GM12878 (cell line): ENCODE measurements at regions not wholly inside any gene's neighbourhood (a gene's known extent, or its start where the extent isn't known, plus 50 kb on each side); places are given as distances from the start of the nearest gene placed in this dataset.
A peak's percentile ranks its signal among the peaks of the same experiment; 100 is the strongest.

ENCODE experiments used
- CBX5 ChIP-seq: sonication (generic); IDR thresholded peaks from 2 replicates; pipeline ENCODE4 v1.6.1; 2016; ENCODE audit warnings: low read depth, moderate library complexity, mild to moderate bottlenecking, inconsistent platforms
- CUX1 ChIP-seq: IDR thresholded peaks from 2 replicates; pipeline ENCODE4 v1.6.1; 2012; ENCODE audit warnings: improper control_type of control experiment, low read depth, low read length; ENCODE audit not compliant: insufficient replicate concordance
- EGR1 ChIP-seq, 2 experiments: IDR thresholded peaks; 1 replicate in 1 of 2; 2 replicates in 1 of 2; pipeline ENCODE4 v1.6.1; 2011 to 2012; ENCODE audit warnings: low read depth in 2 of 2, low read length in 2 of 2, borderline replicate concordance in 1 of 2, mild to moderate bottlenecking in 1 of 2, moderate library complexity in 1 of 2
- GABPA ChIP-seq: IDR thresholded peaks from 2 replicates; pipeline ENCODE4 v1.6.1; 2014; ENCODE audit warnings: antibody characterized with exemption, low read depth, mild to moderate bottlenecking, inconsistent platforms
- IKZF1 ChIP-seq: fragments of 450-650 bp; conservative IDR thresholded peaks from 2 replicates; pipeline ENCODE4 v1.6.1; 2017; ENCODE audit warnings: antibody characterized with exemption, mild to moderate bottlenecking
- MTA2 ChIP-seq: fragments of 450-650 bp; IDR thresholded peaks from 2 replicates; pipeline ENCODE4 v1.6.1; 2016; ENCODE audit warnings: low read depth, mild to moderate bottlenecking, moderate library complexity
- MTA3 ChIP-seq: IDR thresholded peaks from 2 replicates; pipeline ENCODE4 v1.6.1; 2012; ENCODE audit warnings: low read length, inconsistent platforms, borderline replicate concordance
- NFYA ChIP-seq: IDR thresholded peaks from 2 replicates; pipeline ENCODE4 v1.6.1; 2011; ENCODE audit warnings: low read depth, mild to moderate bottlenecking, low read length, improper control_type of control experiment, borderline replicate concordance
- NR2C2 ChIP-seq: IDR thresholded peaks from 2 replicates; pipeline ENCODE4 v1.6.1; 2011; ENCODE audit warnings: borderline replicate concordance, low read depth; ENCODE audit not compliant: control insufficient read depth, insufficient read length
- NR2F1 ChIP-seq: fragments of 450-650 bp; conservative IDR thresholded peaks from 2 replicates; pipeline ENCODE4 v1.6.1; 2017; ENCODE audit warnings: mild to moderate bottlenecking
- POLR2AphosphoS5 ChIP-seq: IDR thresholded peaks from 2 replicates; pipeline ENCODE4 v1.6.1; 2011; ENCODE audit warnings: mild to moderate bottlenecking, low read length, inconsistent platforms
- RELA ChIP-seq: fragments of 450-650 bp; IDR thresholded peaks from 2 replicates; pipeline ENCODE4 v1.8.0; 2014; ENCODE audit warnings: borderline replicate concordance; ENCODE audit not compliant: partially characterized antibody
- SKIL ChIP-seq: fragments of 450-650 bp; IDR thresholded peaks from 2 replicates; pipeline ENCODE4 v1.6.1; 2017; ENCODE audit warnings: mild to moderate bottlenecking, low read depth, inconsistent platforms; ENCODE audit not compliant: poor library complexity, severe bottlenecking
- SPI1 ChIP-seq: IDR thresholded peaks from 2 replicates; pipeline ENCODE4 v1.6.1; 2011; ENCODE audit warnings: low read depth, mild to moderate bottlenecking, low read length, moderate library complexity, borderline replicate concordance; ENCODE audit not compliant: insufficient read depth
- USF2 ChIP-seq: IDR thresholded peaks from 2 replicates; pipeline ENCODE4 v1.6.1; 2011; ENCODE audit warnings: low read depth, low read length, improper control_type of control experiment, borderline replicate concordance
- WRNIP1 ChIP-seq: IDR thresholded peaks from 2 replicates; pipeline ENCODE4 v1.6.1; 2011; ENCODE audit warnings: low read depth, low read length, improper control_type of control experiment, borderline replicate concordance
- ZNF622 ChIP-seq: fragments of 450-650 bp; IDR thresholded peaks from 2 replicates; pipeline ENCODE4 v1.6.1; 2017; ENCODE audit warnings: mild to moderate bottlenecking, inconsistent platforms

- no peak for TF ChIP-seq USF2
- no peak for TF ChIP-seq RELA
- no peak for TF ChIP-seq ZNF622
- TF ChIP-seq WRNIP1 = no peak
- no peak for TF ChIP-seq EGR1 (IDR thresholded peaks at IDR 0.05; ENCODE audit: borderline replicate concordance in 1 of 2, low read depth in 2 of 2, low read length in 2 of 2)
- TF ChIP-seq NR2C2 = no peak
- peak; percentile 57 for TF ChIP-seq NR2F1
- TF ChIP-seq IKZF1 = peak; percentile 51
- peak; percentile 93 for TF ChIP-seq SPI1
- TF ChIP-seq CUX1 = peak; percentile 41
- TF ChIP-seq CBX5 = no peak
- peak; percentile 100 for TF ChIP-seq MTA2
- no peak for TF ChIP-seq NFYA
- TF ChIP-seq MTA3 = no peak
- no peak for TF ChIP-seq GABPA
- TF ChIP-seq POLR2AphosphoS5 = no peak
- no peak for TF ChIP-seq SKIL
Observed at GRCh38 chr10:105827133-105827532, 1186.0 kb downstream of the SORCS3 start (continued).
